COR-L47 (cell line): ENCODE measurements at regions not wholly inside any gene's neighbourhood (a gene's known extent, or its start where the extent isn't known, plus 50 kb on each side); places are given as distances from the start of the nearest gene placed in this dataset.

ENCODE experiments used
- DNase-seq: peaks from one replicate; lab custom pipeline; 2025; lab: John Stamatoyannopoulos, UW

DNA sequence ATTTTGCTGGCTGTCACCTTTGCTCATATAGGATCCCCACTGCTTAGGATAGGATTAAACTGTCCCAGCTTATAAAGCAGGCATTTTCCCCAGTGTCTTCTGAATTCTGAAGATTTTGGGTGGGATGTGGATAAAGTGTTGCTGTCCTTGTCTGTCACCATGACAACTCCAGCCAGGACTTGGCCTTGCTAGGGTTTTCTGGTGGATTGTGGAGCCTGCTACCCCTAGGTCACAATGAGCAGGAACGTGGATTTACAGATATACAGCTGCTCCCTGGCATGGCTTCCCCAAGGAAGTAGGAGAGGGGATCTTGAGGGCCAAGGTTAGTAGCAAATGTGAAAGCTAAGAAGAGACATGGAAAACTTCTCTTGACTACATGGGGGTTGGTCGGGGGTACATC, 220.7 kb downstream of the WDR11 start:
- no peak for DNase-seq

DNA sequence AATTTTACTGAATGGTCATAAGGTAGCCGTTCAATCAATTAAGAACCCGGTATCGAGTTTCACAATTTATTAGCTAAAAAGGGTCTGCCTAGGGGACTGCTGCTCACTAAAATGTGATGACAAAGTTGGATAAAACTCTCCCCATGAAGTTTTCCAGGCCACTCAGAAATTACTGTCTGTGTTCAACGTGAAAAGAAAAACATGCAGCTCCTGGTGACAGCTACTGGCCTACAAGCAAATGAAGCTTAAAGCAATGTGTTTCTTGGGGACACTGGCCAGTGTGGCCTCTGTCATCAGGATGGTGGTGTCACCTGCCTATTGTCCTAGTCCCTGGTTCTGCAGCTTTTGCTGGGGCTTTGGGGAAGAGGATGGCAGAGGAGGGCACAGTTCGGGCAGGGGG, 222.6 kb downstream of the WDR11 start:
- no peak for DNase-seq

DNA sequence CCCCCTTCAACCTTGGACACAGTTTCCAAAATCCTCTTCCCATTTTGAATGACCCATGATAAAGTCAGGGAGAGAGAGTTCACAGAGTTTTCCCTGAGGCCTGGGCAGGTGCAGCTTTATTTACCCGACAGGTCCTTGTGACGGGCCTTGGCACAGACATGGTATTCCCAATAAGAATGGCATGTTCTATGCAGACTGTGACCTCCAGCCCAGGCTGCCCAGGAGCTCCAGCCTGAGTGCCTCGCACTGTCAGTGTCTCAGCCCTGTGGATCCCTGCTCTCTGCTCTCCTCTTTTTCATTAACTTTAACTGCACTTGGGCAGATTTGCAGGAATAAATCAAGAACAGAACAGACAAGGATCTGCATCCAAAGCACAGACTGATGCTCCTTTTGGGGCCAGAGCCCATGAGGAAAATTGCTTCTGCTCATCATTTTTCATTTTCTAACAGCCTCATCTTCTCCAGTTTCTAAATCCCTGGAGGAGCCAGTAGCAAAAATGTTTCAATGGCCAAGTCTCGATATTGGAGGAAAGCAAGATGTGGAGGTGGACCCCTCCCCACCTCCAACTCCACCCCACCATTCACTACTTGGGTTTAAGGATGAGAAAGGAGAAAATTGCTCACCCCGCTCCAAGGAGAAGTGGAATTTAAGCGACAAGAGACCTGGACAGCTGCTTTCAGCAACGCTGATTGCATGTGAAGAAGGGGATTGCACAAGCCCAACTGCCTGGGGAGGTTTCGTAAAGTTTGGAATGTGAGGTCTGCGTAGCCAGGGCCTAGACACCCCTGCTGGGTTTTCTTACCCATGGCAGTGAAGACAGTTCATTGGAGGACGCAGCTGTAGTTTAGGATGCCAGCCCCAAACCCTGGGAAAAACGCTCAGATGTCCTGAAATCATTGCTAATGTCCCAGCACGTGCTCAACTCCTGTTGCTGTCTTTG, 225.9 kb downstream of the WDR11 start:
- DNase-seq: no peak

DNA sequence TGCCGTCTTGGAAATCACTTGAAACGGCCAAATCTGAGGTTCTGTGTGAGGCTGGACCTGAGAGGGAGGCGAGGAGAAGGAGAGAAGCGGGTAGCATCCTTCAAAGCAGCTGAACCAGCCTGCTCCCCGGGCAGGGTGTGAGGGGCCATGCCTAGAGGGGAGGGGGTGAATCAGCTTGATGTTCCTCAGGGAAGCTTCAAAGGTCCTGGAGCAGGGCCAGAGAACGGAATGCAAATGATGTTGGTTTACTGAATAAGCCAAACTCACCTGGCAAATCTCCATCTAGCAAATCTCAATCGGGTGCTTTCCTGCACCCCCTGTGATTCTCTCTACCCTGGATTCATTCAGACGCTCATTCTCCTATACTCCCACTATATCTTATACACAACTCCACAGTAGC, 226.9 kb downstream of the WDR11 start:
- no peak for DNase-seq

DNA sequence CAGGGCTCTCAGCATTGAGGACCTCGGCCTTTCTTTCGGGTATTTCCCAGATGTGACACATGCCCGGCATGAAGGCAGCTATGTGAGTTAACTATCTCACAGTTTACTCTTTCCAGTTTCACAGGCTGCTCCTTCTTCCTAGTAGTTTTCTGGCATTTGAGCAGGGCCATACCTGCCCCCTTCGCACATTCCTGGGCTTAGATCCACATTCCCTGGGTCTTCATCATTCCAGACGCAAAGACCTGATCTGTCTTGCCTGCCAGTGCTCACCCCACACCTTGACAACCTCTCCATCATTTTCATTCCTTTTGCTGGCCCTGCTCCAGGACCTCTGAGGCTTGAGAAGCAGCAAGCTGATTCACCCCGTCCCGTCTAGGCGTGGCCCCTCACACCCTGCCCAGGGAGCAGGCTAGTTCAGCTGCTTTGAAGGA, 227.5 kb downstream of the WDR11 start:
- DNase-seq: no peak

GRCh38 chr10:121079226-121079625, 228.1 kb downstream of the WDR11 start:
- DNase-seq: no peak

- no peak for DNase-seq
These were observed 229.2 kb downstream of the WDR11 start for GRCh38 chr10:121080281-121080891.

DNA sequence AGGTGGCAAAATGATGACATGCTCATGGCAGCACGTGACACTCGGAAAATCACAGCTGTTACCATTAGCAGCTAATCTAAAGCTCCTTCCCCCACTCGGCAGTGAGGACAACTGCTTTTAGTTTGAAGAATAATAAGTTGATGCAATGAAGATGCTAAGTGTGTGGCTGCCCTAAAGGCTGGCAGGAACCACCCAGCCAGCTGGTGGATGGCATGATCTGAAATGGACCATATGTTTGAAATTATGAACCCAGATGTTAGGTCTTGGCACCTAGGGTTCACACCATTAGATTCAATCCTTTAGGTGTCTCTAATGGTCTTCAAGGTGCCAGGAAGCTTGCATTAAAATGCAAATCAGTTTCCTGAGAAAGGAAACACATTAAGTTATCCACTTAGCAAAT, 230.1 kb downstream of the WDR11 start:
- DNase-seq: no peak

- no peak for DNase-seq
These were observed 231.8 kb downstream of the WDR11 start for GRCh38 chr10:121082984-121083383.

GRCh38 chr10:121084016-121084674, 233.0 kb downstream of the WDR11 start:
- DNase-seq: no peak

- no peak for DNase-seq
These were observed 233.5 kb downstream of the WDR11 start for GRCh38 chr10:121084675-121085070.

- no peak for DNase-seq
These were observed 234.2 kb downstream of the WDR11 start for GRCh38 chr10:121085367-121085766.

GRCh38 chr10:121087129-121087528, 236.0 kb downstream of the WDR11 start:
- DNase-seq: no peak

DNA sequence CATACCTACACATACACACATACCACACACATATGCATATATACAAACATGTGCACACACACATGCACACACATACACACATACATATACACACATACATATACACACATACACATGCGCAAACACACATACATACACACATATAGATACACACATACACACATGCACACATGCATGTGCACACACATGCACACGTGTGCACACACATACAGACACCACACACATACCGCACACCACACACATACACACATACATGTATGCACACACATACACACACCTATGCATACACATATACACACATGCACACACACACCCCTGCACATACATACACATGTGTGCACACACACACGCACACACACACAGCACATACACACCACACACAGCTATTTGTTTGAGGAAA, 236.5 kb downstream of the WDR11 start:
- DNase-seq: no peak

GRCh38 chr10:121088524-121088923, 237.4 kb downstream of the WDR11 start:
- DNase-seq: peak; percentile 22

DNA sequence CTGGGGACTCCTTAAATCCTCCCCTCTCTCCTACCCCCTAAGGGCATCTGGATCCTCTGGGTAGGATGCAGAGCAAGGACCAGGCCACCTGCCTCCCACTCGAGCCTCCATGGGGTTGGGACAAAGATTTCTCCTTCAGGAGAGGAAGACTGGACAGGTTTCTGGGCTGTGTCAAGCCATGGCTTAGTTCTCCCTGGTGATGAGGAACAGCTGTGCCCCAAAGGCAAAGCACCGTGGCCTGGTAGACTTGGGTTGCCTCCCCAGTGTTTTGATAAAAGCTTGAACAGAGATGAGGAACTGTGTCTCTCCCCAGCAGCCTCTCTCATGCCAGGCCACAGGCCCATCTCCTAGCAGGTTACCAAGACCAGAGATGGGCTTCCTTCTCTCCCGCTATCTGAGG, 238.3 kb downstream of the WDR11 start:
- no peak for DNase-seq

DNA sequence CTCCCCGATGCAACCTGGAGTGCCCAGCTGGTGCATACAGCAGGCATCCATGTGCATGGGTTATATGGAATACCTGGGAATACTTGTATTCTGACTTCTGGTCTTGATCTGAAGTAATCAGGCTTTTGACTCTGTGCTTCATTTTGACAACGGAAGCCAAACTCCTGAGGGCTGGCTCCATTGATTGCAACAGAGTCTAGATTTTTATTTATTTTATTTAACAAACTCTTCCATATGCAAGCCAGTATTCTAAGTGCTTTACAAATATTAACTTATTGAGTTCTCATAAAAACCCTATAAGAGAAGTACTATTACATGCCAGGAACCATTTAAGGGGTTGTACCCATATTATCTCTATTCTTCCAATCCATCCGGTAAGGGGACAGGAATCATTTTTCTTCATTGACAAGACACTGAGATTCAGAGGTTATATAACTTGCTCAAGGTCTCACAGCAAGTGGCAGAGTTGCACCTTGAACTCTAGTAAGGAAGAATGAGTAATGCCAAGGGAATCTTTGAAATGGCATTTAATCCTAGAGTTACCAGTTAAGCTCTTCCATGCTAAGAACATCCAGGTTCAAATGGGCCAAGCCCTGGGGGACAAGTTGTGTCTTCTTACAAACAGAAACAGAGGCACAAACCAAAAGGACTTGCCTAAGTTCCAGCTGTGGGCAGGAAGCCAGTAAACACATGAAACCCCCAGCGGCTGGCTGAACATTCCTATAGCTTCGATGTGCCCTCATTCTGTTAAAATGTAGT, 241.0 kb downstream of the WDR11 start:
- no peak for DNase-seq

DNA sequence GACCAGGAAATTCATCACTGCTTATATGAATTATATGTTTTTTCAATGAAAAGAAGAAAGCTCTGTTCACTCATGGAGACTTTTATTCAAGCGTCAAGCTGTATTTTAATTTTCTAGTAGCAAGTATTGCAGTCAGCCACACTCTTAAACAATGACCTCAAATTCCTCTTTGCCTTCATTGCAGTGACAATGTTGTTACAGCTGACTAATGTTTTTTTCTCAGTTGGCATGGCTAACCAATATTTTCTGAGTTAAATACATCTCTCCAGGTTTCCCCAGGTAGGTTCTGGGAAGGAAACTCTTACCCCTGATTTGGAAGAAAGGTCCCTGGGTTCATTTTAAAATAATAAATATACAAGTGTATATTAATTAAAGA, 241.5 kb downstream of the WDR11 start:
- no peak for DNase-seq

DNA sequence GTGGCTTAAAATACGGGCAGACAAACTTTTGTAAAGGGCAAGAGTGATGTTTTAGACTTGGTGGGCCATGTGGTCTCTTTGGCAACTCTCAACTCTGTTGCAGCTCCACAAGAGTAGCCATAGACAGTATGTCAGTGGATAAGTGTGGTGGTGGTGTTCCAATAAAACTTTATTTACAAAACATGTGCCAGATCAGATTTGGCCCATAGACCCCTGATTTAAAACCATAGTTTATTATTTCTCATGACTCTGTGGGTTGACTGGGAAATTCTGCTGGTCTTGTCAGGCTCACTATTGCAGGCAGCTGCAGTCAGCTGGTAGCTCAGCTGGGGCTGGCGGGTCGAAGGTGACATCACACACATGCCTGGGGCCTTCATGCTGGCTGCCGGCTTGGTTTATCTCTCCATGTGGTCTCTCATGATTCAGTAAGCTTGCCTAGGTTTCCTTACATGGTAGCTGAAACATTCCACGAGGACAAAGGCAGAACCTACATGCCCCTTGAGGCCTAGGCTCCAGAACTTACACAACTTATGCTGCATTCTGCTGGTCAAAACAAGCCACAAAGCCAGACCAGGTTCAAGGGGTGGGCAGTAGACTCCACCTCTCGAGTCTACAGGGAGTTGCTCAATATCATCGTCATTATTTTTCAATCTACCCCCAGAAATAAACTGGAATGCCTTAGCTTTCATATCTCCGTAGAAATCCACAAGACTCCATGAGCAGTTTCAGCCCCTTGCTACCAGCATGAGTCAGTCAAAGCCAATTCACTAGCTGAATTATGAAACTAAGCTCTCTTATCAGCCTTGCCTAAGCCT, 245.7 kb downstream of the WDR11 start:
- DNase-seq: no peak

GRCh38 chr10:121098211-121098610, 247.0 kb downstream of the WDR11 start:
- no peak for DNase-seq

DNA sequence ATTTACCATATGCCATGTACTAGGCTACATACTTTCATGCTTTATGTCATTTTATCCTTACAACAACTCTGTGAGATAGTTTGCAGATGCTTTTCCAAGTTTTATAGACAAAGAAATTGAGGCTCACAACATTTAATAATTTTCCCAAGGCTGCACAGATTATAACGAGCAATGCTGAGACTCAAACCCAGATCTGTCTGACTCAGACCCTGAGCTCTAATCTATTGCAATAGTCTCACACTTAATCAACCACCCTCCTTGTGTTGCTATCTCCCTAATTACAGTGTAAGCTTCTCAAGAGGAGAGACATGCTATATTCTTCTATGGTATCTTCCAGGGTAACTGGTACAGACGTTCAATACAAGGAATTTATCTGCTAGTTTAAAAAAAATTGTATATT, 247.6 kb downstream of the WDR11 start:
- DNase-seq: no peak
